Mucosa of descending colon (tissue), 3 donors: ENCODE measurements at regions not wholly inside any gene's neighbourhood (a gene's known extent, or its start where the extent isn't known, plus 50 kb on each side); places are given as distances from the start of the nearest gene placed in this dataset.

Experiments
- ATAC-seq: fragments of 200-7000 bp; cut with Tn5 transposase; one replicate; pipeline ENCODE4 v1.9.1; 2020; ENCODE audit warnings: mild to moderate bottlenecking, moderate library complexity
- DNase-seq, 3 donors: peaks; one replicate each; pipeline ENCODE4 v3.0.0-alpha.2; 2020
- H3K36me3 ChIP-seq: fragments of 200-600 bp; one replicate; pipeline ENCODE4 v1.8.0; 2021; ENCODE audit warnings: low read depth, mild to moderate bottlenecking
- H3K4me1 ChIP-seq: fragments of 200-600 bp; one replicate; pipeline ENCODE4 v1.8.0; 2021; ENCODE audit warnings: low read depth, mild to moderate bottlenecking
- H3K4me3 ChIP-seq: fragments of 200-600 bp; one replicate; pipeline ENCODE4 v1.8.0; 2021; ENCODE audit warnings: mild to moderate bottlenecking
- H3K9me3 ChIP-seq: fragments of 200-600 bp; one replicate; pipeline ENCODE4 v1.8.0; 2021; ENCODE audit warnings: mild to moderate bottlenecking
- intact Hi-C, 2 donors: fragments of 100-400 bp; cut with DNase I in 1 of 2; cut with micrococcal nuclease in 1 of 2; formaldehyde crosslinking; loops; one replicate each; pipeline versions ENCODE4 v1.11.0 to v1.11.1; 2022; cut with DNase I, micrococcal nuclease
- TF ChIP-seq, protein P1 (sequence below): fragments of 200-600 bp; IDR thresholded peaks from one replicate; pipeline ENCODE4 v1.8.0; 2022; ENCODE audit warnings: antibody characterized with exemption, mild to moderate bottlenecking
- donor health status: DM: no; HTN: no; CAD: no; lungs with moderate emphysema.
- donor health status: DM: no; HTN: no; CAD: no.
- donor health status: DM: no; HTN: yes; CAD: no.

DNA sequence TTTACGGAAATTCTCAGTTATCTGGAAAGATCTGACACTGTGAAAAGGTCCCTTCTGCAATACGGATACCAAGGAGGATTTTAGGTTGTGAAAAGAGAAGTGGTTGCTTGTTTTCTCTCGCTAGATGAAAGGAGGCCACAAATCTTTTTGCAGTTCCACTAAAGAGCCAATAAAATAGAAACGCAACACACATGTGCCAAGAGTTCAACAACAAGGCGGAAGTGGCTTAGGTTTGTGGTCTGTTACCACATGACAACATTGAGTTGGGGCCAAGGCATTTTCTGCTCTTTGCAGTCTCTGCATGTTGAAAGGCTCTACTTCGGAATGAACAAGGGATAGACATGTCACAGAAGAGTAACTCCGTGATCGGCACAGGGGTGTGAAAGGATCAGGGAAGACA is 115.7 kb upstream of the OSR1 start:
- DNase-seq (peak in 1 of 3 donors; percentile 36), ATAC-seq (peak; percentile 31)
- H3K4me3 ChIP-seq = no peak overlapping the region
- TF ChIP-seq, protein P1, sequence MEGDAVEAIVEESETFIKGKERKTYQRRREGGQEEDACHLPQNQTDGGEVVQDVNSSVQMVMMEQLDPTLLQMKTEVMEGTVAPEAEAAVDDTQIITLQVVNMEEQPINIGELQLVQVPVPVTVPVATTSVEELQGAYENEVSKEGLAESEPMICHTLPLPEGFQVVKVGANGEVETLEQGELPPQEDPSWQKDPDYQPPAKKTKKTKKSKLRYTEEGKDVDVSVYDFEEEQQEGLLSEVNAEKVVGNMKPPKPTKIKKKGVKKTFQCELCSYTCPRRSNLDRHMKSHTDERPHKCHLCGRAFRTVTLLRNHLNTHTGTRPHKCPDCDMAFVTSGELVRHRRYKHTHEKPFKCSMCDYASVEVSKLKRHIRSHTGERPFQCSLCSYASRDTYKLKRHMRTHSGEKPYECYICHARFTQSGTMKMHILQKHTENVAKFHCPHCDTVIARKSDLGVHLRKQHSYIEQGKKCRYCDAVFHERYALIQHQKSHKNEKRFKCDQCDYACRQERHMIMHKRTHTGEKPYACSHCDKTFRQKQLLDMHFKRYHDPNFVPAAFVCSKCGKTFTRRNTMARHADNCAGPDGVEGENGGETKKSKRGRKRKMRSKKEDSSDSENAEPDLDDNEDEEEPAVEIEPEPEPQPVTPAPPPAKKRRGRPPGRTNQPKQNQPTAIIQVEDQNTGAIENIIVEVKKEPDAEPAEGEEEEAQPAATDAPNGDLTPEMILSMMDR = no peak
- no peaks in the 10 kb centered on the region for H3K9me3 ChIP-seq
- H3K36me3 ChIP-seq = no peaks in the 10 kb centered on the region
- no peaks in the 10 kb centered on the region for H3K4me1 ChIP-seq
- intact Hi-C loops = no loop called here

- TF ChIP-seq, protein P1 = no peak
- Histone ChIP-seq H3K4me1 (no peaks in the 10 kb centered on the region), H3K9me3 (no peaks in the 10 kb centered on the region)
Measured at GRCh38 chr2:19473350-19473749, 114.9 kb upstream of the OSR1 start.

GRCh38 chr2:19472391-19472978 is 114.1 kb upstream of the OSR1 start:
- TF ChIP-seq, protein P1 = no peak
- intact Hi-C loops = no loop called here
- ATAC-seq (no peak), DNase-seq (no peak)
- Histone ChIP-seq H3K36me3 (no peaks in the 10 kb centered on the region), H3K9me3 (no peaks in the 10 kb centered on the region), H3K4me3 (no peak overlapping the region), H3K4me1 (no peaks in the 10 kb centered on the region)

More at GRCh38 chr2:19473350-19473749, 114.9 kb upstream of the OSR1 start:
- no peak overlapping the region for H3K4me3 ChIP-seq
- intact Hi-C loops = no loop called here
- ATAC-seq (no peak), DNase-seq (no peak)
- no peaks in the 10 kb centered on the region for H3K36me3 ChIP-seq

DNA sequence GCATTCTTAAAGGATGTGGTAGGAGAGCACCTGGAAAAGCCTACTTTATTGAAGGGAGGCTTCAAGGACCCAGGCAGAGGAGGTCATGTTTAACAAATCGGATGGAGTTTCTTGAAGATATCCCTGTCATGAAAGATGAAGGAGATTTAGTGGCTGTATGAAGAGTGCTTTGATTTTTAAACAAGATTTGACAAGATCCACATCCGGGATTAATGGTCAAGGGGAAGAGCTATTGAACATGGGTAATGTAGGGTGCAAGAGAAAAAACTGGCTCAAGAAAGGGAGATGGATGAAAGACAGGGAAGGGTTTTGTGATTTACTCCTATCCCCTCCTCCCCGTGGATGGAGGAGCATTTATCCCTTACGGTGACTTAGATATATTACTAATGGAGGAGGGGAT is 113.1 kb upstream of the OSR1 start:
- H3K4me1 ChIP-seq = no peaks in the 10 kb centered on the region
- DNase-seq (no peak), ATAC-seq (no peak)
- H3K36me3 ChIP-seq = no peaks in the 10 kb centered on the region
- H3K9me3 ChIP-seq = no peaks in the 10 kb centered on the region
- intact Hi-C loops = no loop called here
- TF ChIP-seq, protein P1 = no peak
- no peak overlapping the region for H3K4me3 ChIP-seq

GRCh38 chr2:19465978-19466377 is 107.6 kb upstream of the OSR1 start:
- H3K9me3 ChIP-seq = no peaks in the 10 kb centered on the region
- no peaks in the 10 kb centered on the region for H3K4me1 ChIP-seq
- DNase-seq (no peak), ATAC-seq (no peak)
- no peak overlapping the region for H3K4me3 ChIP-seq
- TF ChIP-seq, protein P1 = no peak
- H3K36me3 ChIP-seq = no peaks in the 10 kb centered on the region
- intact Hi-C loops = no loop called here

DNA sequence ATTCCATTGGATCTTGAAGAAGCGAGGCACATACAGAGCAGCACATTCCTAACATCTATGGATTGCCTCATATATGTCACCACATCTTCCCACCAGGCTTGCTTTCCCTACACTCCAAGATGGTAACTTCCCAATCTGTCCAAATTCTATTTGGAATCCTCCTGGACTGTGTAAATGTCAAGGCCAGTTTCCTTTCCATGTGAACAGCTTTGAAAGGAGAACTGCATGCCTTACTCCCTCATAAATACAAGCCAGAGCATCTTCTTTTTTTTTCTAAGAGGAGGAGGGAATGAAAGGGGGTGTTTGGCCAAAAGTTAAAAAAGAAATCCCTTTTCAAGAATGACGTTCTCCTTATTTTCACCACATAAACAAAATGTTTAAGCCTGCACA is 103.8 kb upstream of the OSR1 start:
- Histone ChIP-seq H3K36me3 (no peaks in the 10 kb centered on the region), H3K4me3 (no peak overlapping the region), H3K9me3 (no peaks in the 10 kb centered on the region), H3K4me1 (no peaks in the 10 kb centered on the region)
- intact Hi-C loops = no loop called here
- TF ChIP-seq, protein P1 = no peak
- no peak for ATAC-seq
- DNase-seq = no peak
